GM18498 (cell line): ENCODE measurements at regions not wholly inside any gene's neighbourhood (a gene's known extent, or its start where the extent isn't known, plus 50 kb on each side); places are given as distances from the start of the nearest gene placed in this dataset.

Experiments used
- ATAC-seq: cut with Tn5 transposase; IDR thresholded peaks from one replicate; pipeline ENCODE4 v1.9.1; 2021; ENCODE audit warnings: mild to moderate bottlenecking, moderate library complexity; ENCODE audit not compliant: unreplicated experiment

DNA sequence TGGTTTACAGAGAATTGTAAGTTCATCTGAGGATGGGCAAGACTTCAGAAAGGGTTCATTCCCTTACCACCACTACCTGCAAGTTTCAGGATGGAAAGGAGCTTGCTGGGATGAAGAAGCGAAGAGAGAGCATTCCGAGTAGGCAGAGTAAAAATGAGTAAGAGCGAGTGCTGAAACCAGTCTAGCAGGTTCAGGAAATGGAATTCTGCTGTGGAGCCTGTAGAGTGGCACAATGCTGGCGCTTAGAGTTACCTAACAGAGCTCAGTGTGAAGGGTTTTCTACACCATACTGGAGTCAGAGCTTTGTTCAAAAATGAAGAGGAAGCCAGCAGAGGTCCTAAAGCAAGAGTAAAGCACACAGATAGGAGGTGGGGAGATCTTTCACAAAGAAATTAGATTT is 179.2 kb upstream of the ZC3H12C start:
- no peak for ATAC-seq

DNA sequence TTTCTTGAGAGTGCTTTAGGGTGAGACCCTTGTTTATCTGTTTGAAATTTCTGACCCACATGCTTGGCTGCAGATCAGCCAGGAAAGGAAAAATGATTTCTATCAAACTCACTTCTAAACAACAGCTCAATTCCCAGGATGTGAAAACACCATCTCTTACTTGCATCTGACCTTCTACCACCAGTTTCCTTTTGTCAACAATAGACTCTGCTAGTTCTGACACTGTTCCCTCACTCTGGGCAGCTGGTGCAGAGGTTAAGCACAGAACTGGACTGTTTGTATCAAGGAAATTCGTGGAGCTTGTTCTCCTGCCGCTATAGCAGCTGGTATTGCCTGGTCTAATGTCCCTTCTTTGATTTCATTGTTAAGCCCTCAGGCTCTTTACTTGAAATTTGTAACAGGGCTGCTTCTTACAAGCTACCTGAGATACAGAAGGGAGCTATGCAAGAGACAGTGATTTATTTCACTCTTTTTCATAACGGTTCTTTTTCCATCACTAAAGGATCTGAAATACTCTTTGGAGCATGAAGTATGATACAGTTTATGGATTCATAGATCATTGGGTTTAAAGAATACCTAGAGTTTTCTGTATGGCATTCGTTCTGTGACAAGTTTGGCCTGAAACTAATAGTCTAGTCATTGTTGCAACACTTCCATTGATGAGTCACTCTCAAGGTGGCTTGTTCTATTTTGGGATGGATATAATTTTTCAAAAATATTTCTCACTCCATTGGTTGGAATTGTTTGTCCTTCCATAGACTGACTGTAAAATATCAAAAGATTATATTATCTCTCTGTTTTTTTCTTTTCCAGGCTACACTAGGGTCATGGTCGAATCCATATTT is 178.2 kb upstream of the ZC3H12C start:
- ATAC-seq: no peak

DNA sequence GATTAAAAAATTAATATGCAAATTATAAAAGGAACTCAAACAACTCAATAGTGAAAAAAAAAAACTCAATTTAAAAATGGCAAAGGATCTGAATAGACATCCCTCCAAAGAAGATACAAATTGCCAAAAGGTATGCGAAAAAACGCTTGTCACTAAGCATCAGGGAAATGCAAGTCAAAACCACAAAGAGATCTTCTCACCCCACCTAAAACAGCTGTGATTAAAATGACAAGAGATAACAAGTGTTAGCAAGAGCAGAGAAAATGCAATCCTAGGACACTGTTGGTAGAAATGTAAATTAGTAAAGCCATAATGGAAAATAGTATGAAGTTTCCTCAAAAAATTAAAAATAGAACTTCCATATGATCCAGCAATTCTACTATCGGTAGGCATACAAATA is 166.3 kb upstream of the ZC3H12C start:
- ATAC-seq: no peak

DNA sequence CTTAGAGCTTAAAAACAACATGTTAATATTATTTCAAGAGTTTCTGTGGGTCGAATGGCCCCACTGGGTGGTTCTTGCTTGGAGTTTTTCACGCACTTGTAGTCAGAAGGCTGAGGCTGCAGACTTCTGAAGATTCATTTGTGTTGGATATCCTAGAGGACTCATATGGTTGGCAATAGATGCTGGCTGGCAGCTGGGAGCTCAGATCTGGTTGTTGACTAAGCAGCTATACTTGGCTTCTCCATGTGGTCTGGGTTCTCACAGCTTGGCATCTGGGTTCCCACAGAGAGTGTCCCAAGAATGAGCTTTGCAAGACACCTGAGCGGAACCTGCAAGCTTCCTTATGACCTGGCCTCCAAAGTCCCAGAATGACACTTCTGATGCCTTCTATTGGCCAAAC is 163.9 kb upstream of the ZC3H12C start:
- no peak for ATAC-seq

DNA sequence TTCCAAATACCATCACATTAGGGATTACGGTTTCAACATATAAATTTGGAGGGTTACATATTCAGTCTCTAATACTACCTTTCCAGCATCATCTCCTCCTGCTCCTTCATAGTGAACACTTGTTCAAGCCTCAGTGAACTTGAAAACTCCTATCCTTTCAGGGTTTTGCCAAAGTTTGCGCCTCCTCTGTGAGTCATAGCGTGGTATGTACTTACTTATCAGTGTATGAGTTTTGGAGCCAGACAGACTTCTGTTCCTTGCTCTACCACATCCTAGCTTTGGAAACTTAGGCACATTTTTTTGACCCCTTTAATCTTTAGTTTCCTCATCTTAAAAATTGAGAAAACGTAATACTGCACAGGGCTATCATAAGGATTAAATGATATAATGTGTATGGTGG is 160.1 kb upstream of the ZC3H12C start:
- ATAC-seq: no peak

DNA sequence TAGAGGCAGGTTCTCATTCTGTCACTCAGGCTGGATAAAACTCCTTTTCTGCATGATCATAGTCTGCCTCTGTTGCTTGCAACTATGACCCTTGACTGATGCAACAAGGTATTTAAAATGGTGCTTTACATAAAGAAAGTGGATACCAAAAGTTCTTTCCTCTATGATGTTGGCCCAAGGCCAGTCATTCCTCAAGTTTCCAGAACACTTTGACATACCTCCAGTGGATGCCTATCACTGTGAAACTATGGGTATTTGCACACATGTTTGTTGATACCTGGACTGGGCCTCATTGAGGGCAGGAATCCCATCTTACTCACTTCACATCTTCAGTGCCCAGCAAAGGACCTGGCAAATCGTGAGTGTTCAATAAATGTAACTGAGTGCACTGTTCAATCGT is 159.0 kb upstream of the ZC3H12C start:
- ATAC-seq: no peak

DNA sequence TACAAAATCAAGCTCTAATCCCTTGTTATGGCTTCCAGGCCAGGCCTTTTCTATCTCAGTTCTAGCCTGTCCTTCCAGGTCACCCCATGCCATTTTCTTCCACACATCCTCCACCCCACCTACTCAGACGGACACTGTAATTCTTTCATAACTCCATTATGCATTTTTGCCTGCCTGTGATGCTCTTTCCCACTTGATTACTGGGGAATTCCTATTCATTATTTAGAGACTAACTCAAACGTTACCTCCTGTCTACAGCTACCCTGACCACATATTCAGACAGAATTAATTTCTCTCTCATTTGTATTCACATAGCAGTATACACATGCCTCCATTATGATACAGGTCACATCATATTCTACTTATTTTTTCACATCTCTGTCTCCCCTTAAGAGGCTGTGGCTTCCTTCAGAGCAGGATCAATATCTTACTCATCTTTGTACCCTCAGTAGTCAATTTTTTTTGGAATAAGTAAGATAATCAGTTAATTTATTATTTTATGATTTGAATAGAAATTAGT is 156.5 kb upstream of the ZC3H12C start:
- no peak for ATAC-seq

DNA sequence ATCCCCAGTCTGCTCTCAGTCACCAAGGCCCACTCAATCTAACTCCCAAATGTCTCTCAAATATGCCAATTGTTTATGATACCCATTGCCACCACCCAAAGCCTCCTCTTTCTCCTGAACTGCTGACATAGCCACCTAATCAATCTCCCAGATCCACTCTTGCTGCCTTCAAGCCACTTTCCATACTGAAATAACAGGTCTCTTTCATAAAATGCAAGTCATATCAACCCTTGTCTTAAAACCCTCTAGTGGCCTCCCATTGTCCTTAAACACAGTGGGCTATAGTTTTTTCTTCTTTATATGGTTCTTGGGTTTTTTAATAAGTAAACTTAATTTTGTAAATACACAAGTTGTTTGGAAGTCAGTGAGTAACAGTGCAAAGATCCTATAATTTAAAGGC is 155.2 kb upstream of the ZC3H12C start:
- no peak for ATAC-seq

DNA sequence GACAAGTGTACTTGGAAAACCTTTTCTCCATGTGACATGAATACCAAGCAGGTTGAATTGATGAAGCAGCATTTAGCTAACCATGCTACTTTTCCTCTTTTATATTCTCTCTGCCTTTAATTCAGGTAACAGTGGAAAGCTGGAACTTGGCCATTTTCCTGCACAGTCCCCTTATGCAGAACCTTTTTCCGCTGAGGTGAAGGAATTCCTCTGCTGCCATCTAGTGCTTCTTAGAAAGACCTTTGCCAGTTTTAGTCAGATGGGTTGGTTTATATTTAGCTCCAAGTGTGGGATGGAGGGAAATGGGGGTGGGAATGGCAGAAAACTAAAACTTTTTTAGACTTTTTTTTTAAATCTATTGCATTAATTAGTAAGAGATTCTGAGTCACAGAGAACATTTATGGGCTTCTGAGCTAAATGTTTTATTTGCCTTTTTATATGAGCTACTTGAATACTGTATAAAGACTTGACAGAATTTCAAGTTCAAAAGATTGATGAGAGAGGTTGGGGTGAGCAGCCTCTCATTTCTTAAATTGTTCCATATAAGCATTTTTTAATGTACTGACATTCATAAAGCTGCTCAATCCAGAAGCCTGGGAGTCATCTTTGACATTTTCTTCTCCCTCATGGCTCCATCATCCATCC is 153.9 kb upstream of the ZC3H12C start:
- ATAC-seq: no peak

DNA sequence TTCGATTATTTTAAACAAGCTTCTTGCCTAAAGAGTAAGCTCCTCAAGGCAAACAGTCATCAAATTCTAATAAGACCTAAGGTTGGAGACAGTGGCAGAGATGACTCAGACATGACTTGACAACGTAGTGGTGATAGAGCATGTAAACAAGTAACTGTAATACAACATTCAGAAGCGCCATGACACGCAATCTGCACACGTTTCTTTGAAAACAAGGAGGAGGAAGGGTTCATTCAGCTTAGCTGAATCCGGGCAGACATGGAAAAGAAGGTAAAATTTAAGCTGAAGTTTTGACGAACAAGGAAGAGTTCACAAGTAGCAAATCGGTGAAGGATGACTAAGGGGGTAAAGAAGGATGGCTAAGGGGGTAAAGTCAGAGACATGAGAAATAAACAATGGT is 152.4 kb upstream of the ZC3H12C start:
- ATAC-seq: no peak

DNA sequence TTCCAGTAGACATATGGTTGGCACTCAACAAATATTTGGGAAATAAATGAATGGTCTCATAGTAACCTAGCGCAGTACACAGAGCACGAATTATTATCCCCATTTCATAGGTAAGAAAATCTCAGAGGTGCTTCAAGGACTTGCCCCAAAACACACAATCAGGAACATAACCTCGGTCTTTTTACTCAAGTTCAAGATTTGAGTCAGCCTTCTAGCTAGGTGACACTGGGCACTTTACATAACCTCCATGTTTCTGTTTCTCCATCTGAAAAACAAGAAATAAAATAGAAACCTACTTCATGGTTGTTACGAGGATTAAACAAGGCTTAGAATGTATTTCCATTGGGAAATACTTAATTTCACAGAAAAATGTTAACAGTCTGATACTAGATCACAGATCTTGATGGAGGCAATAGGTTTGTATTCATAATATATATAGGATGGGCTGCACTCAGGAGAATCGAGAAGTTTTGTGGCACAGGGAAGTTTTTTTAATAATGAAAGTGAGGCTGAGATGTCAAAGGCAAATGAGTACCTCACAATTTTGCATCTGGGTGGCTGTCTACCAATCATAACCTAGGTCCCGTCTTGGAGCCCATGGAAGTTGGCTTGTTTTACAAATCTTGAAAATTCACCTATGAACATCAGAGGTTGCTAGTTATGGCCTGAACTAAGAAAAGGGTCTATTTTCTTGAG is 147.4 kb upstream of the ZC3H12C start:
- peak; percentile 81 for ATAC-seq

DNA sequence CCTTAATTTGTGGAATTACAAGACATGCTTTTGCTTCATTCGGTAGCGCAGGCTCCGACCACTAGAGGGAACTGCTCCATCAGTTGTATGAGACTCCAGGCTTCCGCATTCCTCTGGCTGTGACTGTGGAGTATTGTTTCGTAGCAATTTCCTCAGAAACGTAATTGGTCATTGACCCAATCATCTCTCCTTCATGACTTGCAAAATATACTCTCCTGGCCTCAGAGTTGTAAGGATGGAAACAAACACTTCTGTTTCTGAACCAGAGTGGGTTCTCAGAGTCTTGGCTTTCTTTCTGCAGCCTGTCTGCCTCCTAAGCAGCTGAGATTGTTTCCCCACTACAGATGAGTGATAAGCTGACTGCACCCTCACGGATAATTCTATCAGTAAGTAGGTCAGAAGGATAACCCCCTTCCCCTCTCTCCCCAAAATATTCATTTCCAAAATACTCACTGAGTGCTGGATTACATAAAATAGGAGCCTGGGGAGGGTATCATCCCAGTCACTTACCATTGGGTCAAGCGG is 146.8 kb upstream of the ZC3H12C start:
- peak; percentile 90 for ATAC-seq

DNA sequence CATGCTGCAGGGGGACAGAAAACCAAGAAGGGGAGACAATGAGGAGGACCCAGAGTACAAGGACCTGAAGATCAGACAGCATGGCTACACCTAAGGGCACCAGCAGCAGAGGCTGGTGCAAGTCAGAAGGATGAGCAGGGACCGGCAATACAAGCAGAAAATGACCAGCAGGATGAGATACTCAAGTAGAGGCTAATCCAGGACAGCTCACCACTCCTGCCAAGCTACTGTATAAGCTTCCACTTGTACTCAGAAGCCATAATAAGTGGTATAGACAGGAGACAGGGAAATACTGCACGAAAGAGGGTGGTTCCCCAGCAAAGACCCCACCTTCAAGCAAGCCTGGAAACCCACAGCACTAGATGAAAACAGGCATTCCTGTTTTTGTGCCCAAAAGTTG is 138.7 kb upstream of the ZC3H12C start:
- ATAC-seq: no peak

DNA sequence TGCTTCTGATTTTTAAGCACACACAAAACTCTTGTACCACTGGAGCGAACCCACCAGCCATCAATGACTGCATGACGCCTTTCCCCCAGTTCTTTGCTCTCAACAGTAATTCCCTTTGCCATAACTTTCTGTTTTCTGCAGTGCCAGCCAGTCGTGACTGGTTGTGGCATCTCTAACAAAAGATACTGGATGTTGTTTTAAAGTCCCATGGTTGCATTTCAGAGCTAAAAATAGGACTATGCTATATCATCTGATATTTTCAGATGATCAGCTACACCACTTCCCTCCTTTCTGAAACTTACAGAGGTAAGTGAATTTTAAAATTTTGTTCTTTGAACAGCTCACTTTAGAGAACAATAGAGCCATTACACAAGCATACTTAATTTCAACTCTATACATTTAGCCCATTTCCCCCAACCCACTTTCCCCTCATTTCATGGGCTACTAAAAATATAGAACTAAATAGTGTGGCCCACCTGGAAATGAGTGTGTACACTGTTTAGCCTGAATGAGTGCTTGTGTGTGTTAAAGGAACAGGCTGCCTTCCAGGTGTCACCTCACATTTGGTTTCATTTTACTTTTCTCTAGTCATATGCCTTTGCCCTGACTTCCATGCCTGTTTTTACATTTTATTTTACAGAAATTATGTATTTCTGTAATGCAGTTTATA is 136.9 kb upstream of the ZC3H12C start:
- peak; percentile 81 for ATAC-seq

DNA sequence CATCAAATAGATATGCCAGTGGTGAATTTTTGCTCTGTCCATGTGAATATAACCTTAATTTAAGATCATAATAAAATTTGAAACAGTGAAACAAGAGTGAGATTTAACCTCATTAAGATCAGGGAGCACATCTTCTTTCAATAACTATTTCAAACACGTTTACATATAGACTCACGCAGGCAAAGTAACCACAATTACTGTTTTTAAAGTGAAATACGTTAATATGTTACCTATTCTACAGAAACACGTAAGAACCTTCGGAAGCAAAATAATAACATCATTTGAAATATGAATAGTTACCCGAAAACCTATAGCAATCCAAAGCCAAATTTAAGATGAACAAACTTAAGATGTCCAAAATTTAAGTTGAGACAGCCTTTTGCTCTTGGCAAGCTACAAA is 136.2 kb upstream of the ZC3H12C start:
- peak; percentile 52 for ATAC-seq

DNA sequence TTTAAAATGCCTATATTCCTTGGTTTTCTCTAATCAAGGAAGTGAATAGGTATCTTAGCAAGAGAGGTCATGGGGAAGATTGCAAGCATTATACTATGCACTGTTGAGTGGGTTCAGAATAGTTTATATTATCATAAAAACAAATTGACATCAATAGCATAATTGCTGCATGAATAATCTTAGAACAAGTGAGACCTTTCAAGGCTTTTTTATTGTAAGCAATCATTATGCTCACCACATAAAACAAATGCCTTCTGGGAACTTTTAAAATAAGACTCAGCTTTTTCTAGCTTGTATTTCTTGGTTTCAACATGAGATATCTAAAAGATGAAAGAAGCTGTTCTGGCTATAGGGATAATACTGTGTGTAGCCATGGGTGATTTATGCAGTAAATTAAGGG is 135.6 kb upstream of the ZC3H12C start:
- no peak for ATAC-seq

DNA sequence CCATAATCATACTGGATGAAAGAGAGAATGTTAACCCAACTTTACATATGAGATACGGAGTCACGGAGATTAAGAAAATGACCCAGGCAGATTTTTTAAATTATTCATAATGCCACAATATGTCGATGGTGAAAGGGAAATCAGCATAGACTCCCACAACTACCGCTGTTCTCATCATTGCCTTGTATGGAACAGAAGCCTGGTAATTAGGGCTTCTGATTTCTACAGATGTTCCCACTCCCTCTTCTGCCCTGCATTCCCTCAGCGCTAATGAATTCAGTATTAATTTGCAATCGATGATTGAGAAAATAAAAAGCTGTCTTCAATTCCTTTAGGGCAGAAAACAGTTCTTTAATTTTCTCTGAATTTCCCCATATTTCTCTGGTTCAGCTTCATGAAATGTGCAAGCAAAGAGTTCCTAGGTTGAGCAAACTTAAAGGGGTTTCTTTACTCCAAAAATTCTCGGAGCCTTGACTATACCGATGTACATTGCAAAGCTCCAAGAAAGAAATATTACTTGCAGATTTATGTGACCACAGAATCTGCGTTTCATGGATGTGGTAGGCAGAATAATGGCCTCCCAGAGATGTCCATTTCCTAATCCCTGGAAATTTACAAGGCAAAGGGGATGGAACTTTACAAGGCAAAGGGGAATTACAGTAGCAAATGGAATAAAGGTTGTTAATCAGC is 134.9 kb upstream of the ZC3H12C start:
- ATAC-seq: no peak

DNA sequence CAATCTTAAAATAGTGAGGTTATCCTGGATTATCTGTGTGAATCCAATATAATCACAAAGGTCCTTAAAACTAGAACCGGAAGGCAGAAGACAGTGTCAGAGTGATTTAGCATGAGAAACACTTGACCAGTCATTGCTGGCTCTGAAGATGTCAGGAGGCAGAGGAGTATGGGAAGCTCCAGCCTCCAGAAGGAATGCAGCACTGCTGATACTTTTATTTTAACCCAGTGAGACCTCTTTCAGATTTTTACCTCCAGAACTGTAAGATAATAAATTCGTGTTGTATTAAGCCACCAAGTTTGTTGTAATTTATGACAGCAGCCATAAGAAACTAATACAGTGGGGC is 134.4 kb upstream of the ZC3H12C start:
- no peak for ATAC-seq

DNA sequence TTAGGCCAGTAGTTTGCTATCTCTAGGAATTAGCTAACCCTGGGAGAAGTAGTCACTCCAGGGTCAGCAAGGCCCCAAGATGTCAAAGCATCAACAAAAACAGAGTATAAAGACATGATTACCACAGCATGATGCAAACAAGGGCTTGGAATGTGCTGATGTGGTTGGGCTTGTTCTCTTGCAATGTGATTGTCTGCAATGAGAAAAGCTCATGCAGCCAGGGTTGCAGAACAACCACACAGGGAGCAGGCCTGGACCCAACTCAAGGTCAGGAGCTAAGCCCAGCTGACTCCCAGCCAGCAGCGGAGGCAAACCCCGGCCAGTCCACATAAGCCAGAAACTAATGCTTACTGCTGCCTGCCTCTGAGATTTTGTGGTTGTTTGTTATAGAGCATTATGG is 132.4 kb upstream of the ZC3H12C start:
- no peak for ATAC-seq

DNA sequence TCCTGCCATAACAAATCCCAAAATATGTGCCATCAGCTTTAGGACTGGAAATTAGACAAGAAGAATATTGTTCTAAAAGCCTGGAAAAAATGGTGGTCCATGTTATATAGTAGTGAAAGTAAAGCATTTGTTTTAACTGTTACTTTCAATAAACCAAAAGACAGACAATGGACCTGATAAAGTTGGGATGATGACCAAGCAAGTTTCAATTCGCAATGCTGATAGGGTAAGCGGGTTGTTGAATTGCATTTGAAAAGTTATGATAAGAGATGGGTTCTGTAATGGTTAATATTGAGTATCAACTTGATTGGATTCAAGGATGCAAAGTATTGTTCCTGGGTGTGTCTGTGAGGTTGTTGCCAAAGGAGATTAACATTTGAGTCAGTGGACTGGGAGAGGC is 131.9 kb upstream of the ZC3H12C start:
- ATAC-seq: no peak

DNA sequence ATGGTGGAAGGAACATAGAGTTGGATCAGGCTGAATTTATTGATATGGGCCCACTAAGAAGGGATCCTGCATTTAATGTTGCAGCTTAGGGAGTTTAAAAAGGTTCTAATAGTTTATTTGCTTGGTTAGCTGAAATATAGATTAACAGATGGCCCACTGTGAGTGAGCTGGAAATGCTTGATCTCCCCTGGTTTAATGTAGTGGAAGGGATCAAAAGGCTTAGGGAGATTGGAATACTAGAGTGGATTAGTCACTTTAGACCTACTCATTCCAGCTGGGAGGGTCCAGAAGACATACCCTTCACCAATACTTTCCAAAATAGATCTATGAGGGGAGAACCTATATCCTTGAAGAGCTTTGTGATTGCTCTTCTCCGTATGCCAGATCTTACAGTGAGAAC is 130.1 kb upstream of the ZC3H12C start:
- no peak for ATAC-seq
